B cell (primary cell): ENCODE measurements at regions not wholly inside any gene's neighbourhood (a gene's known extent, or its start where the extent isn't known, plus 50 kb on each side); places are given as distances from the start of the nearest gene placed in this dataset.

Experiments
- CTCF ChIP-seq: fragments of 200-600 bp; IDR thresholded peaks from one replicate; pipeline ENCODE4 v1.8.0; 2022; ENCODE audit warnings: antibody characterized with exemption, mild to moderate bottlenecking
- EZH2 ChIP-seq: IDR thresholded peaks from 2 replicates; pipeline ENCODE4 v1.6.1; 2012; ENCODE audit warnings: borderline replicate concordance, low read depth, mild to moderate bottlenecking, moderate library complexity, low read length; ENCODE audit not compliant: insufficient read depth, poor library complexity, severe bottlenecking

- TF ChIP-seq EZH2 = no peak
- TF ChIP-seq CTCF = no peak
These were observed 277.3 kb downstream of the DMRT2 start for GRCh38 chr9:1327467-1327866.
